ENCODE measurements at regions not wholly inside any gene's neighbourhood (a gene's known extent, or its start where the extent isn't known, plus 50 kb on each side); places are given as distances from the start of the nearest gene placed in this dataset.

- TF ChIP-seq RAD21 (conservative IDR thresholded peaks at IDR 0.05) (no peak), MXI1 (conservative IDR thresholded peaks at IDR 0.05; ENCODE audit: poor library complexity, severe bottlenecking) (no peak), POLR2AphosphoS5 (IDR thresholded peaks at IDR 0.05) (no peak), SMC3 (conservative IDR thresholded peaks at IDR 0.05; ENCODE audit: poor library complexity) (no peak), EZH2 (IDR thresholded peaks at IDR 0.05; ENCODE audit: borderline replicate concordance, insufficient read depth, low read length, poor library complexity, severe bottlenecking) (no peak), EP300 (conservative IDR thresholded peaks at IDR 0.05; ENCODE audit: poor library complexity, severe bottlenecking) (no peak), TAF1 (IDR thresholded peaks at IDR 0.05; ENCODE audit: low read depth) (no peak)
- TF ChIP-seq, protein P1, sequence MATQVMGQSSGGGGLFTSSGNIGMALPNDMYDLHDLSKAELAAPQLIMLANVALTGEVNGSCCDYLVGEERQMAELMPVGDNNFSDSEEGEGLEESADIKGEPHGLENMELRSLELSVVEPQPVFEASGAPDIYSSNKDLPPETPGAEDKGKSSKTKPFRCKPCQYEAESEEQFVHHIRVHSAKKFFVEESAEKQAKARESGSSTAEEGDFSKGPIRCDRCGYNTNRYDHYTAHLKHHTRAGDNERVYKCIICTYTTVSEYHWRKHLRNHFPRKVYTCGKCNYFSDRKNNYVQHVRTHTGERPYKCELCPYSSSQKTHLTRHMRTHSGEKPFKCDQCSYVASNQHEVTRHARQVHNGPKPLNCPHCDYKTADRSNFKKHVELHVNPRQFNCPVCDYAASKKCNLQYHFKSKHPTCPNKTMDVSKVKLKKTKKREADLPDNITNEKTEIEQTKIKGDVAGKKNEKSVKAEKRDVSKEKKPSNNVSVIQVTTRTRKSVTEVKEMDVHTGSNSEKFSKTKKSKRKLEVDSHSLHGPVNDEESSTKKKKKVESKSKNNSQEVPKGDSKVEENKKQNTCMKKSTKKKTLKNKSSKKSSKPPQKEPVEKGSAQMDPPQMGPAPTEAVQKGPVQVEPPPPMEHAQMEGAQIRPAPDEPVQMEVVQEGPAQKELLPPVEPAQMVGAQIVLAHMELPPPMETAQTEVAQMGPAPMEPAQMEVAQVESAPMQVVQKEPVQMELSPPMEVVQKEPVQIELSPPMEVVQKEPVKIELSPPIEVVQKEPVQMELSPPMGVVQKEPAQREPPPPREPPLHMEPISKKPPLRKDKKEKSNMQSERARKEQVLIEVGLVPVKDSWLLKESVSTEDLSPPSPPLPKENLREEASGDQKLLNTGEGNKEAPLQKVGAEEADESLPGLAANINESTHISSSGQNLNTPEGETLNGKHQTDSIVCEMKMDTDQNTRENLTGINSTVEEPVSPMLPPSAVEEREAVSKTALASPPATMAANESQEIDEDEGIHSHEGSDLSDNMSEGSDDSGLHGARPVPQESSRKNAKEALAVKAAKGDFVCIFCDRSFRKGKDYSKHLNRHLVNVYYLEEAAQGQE (IDR thresholded peaks at IDR 0.05; ENCODE audit: borderline replicate concordance): no peak
- TF ChIP-seq, protein P2, sequence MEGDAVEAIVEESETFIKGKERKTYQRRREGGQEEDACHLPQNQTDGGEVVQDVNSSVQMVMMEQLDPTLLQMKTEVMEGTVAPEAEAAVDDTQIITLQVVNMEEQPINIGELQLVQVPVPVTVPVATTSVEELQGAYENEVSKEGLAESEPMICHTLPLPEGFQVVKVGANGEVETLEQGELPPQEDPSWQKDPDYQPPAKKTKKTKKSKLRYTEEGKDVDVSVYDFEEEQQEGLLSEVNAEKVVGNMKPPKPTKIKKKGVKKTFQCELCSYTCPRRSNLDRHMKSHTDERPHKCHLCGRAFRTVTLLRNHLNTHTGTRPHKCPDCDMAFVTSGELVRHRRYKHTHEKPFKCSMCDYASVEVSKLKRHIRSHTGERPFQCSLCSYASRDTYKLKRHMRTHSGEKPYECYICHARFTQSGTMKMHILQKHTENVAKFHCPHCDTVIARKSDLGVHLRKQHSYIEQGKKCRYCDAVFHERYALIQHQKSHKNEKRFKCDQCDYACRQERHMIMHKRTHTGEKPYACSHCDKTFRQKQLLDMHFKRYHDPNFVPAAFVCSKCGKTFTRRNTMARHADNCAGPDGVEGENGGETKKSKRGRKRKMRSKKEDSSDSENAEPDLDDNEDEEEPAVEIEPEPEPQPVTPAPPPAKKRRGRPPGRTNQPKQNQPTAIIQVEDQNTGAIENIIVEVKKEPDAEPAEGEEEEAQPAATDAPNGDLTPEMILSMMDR (IDR thresholded peaks at IDR 0.05; ENCODE audit: poor library complexity, severe bottlenecking): no peak
- no peaks in the 10 kb centered on the region for H3K9me2 ChIP-seq (ENCODE audit: insufficient read depth, low read length)
- no peak overlapping the region for H3K27ac ChIP-seq (ENCODE audit: low read length)
- no peaks in the 10 kb centered on the region for H4K20me1 ChIP-seq (ENCODE audit: insufficient read depth)
- H3K27me3 ChIP-seq (ENCODE audit: insufficient read depth, low read depth, low read length): no peaks in the 10 kb centered on the region
- no peak overlapping the region for H3K4me3 ChIP-seq (ENCODE audit: low read length)
- no peaks in the 10 kb centered on the region for H3K36me3 ChIP-seq (ENCODE audit: insufficient read depth, low read length)
- no peaks in the 10 kb centered on the region for H3K79me2 ChIP-seq (replicated peaks; ENCODE audit: insufficient read depth, low read length)
- no peak overlapping the region for H3K4me2 ChIP-seq (ENCODE audit: low read length)
- no peaks in the 10 kb centered on the region for H3K9me3 ChIP-seq (ENCODE audit: low read length)
- no peak overlapping the region for H2AFZ ChIP-seq (ENCODE audit: low read depth, low read length)
- H3K9ac ChIP-seq (ENCODE audit: low read length): no peak overlapping the region
- no peaks in the 10 kb centered on the region for H3F3A ChIP-seq (ENCODE audit: insufficient read depth, low read length, poor library complexity, severe bottlenecking)
Observed at GRCh38 chr10:59072038-59072437, 104.4 kb upstream of the PHYHIPL start.

DNA sequence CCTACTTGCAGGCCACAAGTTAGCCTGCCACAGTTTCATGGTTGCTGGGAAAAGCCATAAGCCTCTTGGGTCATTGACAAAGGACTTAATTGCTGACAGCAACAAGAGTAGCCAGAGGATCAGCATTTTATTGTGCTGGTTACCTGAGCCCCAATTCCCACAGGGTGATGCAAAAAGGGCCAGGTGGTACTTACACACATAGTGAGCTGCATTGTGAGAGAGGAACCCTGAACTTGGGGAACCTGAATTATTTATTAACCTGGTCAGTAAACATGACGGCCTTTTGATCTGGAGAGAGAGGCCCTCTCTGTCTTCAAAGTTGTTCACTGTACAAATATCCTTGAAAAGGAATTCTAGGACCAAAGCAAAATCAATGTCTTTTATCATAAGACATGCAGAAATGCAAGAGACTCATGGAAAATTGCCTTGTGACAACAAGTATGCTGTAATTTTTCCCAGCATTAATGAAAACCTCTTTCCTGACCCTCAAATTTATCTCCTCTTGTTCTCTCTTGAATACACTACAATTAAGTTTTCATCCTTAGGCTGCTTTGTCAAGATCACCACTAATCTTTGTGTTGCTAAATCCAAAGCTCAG is 102.9 kb upstream of the PHYHIPL start:
- H2AFZ ChIP-seq (ENCODE audit: low read depth, low read length): no peak overlapping the region
- no peak overlapping the region for H3K27ac ChIP-seq (ENCODE audit: low read length)
- no peaks in the 10 kb centered on the region for H3F3A ChIP-seq (ENCODE audit: insufficient read depth, low read length, poor library complexity, severe bottlenecking)
- no peaks in the 10 kb centered on the region for H3K9me3 ChIP-seq (ENCODE audit: low read length)
- no peak overlapping the region for H3K9ac ChIP-seq (ENCODE audit: low read length)
- H3K4me2 ChIP-seq (ENCODE audit: low read length): no peak overlapping the region
- H3K4me3 ChIP-seq (ENCODE audit: low read length): no peak overlapping the region
- no peaks in the 10 kb centered on the region for H4K20me1 ChIP-seq (ENCODE audit: insufficient read depth)
- H3K36me3 ChIP-seq (ENCODE audit: insufficient read depth, low read length): no peaks in the 10 kb centered on the region
- no peaks in the 10 kb centered on the region for H3K79me2 ChIP-seq (replicated peaks; ENCODE audit: insufficient read depth, low read length)
- no peaks in the 10 kb centered on the region for H3K9me2 ChIP-seq (ENCODE audit: insufficient read depth, low read length)
- TF ChIP-seq POLR2AphosphoS5 (IDR thresholded peaks at IDR 0.05) (no peak), RAD21 (conservative IDR thresholded peaks at IDR 0.05) (no peak), EZH2 (IDR thresholded peaks at IDR 0.05; ENCODE audit: borderline replicate concordance, insufficient read depth, low read length, poor library complexity, severe bottlenecking) (no peak), SMC3 (conservative IDR thresholded peaks at IDR 0.05; ENCODE audit: poor library complexity) (no peak), EP300 (conservative IDR thresholded peaks at IDR 0.05; ENCODE audit: poor library complexity, severe bottlenecking) (no peak), TAF1 (IDR thresholded peaks at IDR 0.05; ENCODE audit: low read depth) (no peak), MXI1 (conservative IDR thresholded peaks at IDR 0.05; ENCODE audit: poor library complexity, severe bottlenecking) (no peak)
- TF ChIP-seq, protein P2 (IDR thresholded peaks at IDR 0.05; ENCODE audit: poor library complexity, severe bottlenecking): no peak
- TF ChIP-seq, protein P1 (IDR thresholded peaks at IDR 0.05; ENCODE audit: borderline replicate concordance): no peak
- no peaks in the 10 kb centered on the region for H3K27me3 ChIP-seq (ENCODE audit: insufficient read depth, low read depth, low read length)
